SHP77 (cell line): ENCODE measurements at regions not wholly inside any gene's neighbourhood (a gene's known extent, or its start where the extent isn't known, plus 50 kb on each side); places are given as distances from the start of the nearest gene placed in this dataset.
"Not testable (repeated sequence)": the region's sequence is repeated elsewhere in the genome, so short reads cannot be mapped to it uniquely, and the experiment has no call there.

Experiments used
- DNase-seq, 2 experiments: peaks; one replicate each; lab custom pipeline; 2025; lab: John Stamatoyannopoulos, UW

- no peak for DNase-seq
These were observed 53.5 kb upstream of the EPB41L4A start for GRCh38 chr5:112472614-112473013.

DNA sequence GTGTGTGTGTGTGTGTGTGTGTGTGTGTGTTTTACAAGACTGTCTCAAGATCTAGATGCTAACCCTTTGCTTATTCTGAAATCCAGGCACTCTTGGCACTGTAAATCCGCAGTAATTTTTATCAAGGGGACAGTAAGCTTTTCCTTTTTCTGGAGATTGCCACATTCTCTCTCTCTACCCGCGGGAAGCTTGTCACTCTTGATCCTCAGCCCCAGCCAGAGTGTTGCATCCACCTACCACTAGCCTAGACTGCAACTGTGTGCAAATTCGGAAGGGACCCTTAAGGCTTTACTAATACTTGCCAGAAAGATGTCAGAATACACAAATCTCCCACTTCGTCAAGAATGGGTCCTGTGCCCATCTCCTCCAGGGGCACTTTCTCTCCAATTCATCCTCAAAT, 54.9 kb upstream of the EPB41L4A start:
- DNase-seq = no peak

GRCh38 chr5:112475747-112476365, 56.8 kb upstream of the EPB41L4A start:
- no peak for DNase-seq

GRCh38 chr5:112479418-112479817, 60.3 kb upstream of the EPB41L4A start:
- no peak for DNase-seq

- no peak for DNase-seq
These were observed 61.4 kb upstream of the EPB41L4A start for GRCh38 chr5:112480501-112480900.

GRCh38 chr5:112483704-112484103, 64.6 kb upstream of the EPB41L4A start:
- no peak for DNase-seq

GRCh38 chr5:112485934-112486355, 66.9 kb upstream of the EPB41L4A start:
- no peak for DNase-seq

DNA sequence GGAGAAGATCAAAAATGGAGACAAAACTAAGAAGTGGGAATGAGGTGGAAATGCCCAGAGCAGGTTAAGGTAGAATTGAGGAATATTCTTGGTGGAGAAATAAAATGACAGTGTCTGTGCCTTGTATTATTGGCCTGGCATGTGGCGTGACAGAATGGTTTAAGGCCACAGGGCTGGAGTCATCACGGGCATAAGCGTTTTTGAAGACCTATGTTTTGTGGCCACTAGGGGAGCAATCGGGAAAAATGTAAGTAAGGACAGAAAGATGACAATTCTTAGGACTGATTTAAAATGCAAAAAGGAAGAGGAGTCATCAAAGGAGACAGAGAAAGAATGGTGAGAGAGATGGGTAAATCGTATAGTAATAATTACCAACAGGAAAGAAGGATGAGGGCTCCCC, 72.2 kb upstream of the EPB41L4A start:
- peak; percentile 6 to 17 for DNase-seq

DNA sequence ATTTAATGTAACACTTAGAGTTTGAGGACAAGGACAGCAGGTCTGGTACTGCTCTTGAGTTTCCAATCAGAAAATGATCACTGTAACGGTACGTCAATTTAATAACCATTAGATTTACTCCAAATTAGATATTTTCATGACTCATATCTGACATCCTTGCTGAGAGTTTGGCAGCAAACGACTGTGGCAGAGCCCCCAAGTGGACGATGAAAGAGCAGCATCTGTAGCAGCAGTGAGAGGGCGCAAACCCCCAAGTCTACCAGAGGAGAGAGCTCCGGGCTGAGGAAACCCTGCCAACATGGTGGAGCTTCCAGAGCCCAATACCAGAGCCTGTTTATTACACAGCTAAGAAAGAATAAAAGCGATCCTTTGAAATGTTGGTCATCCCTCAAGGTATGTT, 73.2 kb upstream of the EPB41L4A start:
- DNase-seq = peak; percentile 11 to 18

GRCh38 chr5:112503749-112504501, 84.8 kb upstream of the EPB41L4A start:
- not testable (repeated sequence) for DNase-seq

DNA sequence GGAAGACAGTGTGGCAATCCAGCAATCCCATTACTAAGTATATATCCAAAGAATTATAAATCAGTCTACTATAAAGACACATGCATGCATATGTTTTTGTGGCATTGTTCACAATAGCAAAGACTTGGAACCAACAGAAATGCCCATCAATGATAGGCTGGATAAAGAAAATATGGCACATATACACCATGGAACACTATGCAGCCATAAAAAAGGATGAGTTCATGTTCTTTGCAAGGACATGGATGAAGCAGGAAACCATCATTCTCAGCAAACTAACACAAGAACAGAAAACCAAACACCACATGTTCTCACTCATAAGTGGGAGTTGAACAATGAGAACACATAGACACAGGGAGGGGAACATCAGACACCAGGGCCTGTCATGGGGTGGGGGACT, 90.0 kb upstream of the EPB41L4A start:
- not testable (repeated sequence) for DNase-seq

DNA sequence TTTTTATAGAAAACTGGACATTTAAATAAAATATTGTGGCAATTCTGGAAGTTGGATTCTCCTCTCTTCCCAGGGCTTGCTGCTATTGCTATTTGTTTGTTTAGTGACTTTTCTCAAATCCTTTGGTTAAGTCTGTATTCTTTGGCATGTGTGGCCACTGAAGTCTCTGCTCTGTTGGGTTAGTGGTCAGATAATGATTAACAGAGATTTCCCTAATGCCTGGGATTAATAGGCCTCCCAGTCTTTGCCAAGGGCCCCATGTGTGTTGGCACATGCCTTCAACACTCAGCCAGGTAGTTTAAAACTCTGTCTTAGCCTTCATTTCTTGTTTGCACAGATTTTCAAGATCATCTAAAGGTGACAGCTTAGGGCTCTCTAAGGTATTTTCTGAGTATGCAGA, 92.8 kb upstream of the EPB41L4A start:
- DNase-seq = no peak

DNA sequence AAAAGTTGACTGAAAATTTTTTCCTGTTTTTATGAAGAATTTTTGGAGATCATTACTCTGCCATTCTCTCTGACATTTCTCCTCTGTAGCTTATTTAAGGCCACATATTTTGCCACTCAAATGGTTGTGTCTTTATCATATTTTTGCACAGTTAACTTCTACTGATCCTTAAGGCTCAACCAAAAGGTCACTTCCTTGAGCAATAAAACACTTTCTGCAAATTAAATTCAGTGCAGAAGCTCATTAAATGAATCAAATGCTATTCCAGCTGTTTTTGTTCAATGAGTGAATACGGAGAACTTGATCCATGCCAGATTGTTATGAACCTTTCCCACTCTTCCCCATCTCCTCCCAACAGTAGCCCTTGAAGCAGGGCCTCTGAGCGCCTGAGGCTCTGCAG, 93.8 kb upstream of the EPB41L4A start:
- no peak for DNase-seq

DNA sequence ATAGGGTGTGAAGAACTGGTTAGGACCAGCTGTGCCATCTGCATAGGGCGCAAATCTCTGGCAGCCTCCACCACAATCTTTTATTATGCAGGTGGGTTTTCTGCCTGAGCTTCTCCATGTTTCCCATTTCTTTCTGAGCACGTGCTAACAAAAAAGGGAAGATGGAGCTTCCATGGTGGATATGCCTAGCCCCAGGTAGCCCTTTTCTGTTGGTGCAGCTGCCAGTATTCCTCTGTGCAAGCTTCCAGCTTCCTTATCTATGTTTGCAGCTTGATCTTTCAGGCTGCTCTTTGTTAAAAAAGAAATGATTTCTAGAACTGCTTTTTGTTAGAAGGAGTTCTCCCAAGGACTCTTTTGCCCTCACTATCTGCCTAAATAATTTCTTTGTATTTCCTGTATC, 95.0 kb upstream of the EPB41L4A start:
- no peak for DNase-seq

GRCh38 chr5:112520474-112520873, 101.4 kb upstream of the EPB41L4A start:
- DNase-seq = not testable (repeated sequence)

DNA sequence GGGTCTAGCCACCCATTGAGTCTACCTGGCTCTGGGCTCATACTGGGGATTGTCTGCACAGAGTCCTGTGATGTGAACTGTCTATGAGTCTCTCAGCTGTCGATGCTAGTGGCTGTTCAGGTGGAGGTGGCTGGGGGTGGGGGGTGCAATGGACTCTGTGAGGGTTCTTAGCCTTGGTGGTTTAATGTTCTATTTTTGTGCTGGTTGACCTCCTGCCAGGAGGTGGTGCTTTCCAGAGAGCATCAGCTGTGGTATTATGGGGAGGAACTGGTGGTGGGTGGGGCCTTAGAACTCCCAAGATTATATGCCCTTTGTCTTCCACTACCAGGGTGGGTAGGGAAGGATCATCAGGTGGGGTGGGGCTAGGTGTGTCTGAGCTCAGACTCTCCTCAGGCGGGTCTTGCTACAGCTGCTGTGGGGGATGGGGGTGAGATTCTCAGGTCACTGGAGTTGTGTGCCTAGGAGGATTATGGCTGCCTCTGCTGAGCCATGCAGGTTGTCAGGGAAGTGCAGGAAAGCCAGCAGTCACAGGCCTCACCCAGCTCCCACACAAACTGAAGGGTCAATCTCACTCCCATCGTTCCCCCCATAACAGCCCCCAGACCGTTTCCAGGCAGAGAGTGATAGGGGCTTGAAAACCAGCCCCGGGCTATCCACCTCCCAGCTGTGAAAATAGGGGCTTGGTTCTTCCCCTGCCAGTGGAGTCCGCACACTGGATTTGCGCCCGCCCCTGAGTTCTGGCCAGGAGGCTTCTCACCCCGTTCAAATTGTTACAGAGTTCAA, 104.0 kb upstream of the EPB41L4A start:
- DNase-seq = not testable (repeated sequence)

DNA sequence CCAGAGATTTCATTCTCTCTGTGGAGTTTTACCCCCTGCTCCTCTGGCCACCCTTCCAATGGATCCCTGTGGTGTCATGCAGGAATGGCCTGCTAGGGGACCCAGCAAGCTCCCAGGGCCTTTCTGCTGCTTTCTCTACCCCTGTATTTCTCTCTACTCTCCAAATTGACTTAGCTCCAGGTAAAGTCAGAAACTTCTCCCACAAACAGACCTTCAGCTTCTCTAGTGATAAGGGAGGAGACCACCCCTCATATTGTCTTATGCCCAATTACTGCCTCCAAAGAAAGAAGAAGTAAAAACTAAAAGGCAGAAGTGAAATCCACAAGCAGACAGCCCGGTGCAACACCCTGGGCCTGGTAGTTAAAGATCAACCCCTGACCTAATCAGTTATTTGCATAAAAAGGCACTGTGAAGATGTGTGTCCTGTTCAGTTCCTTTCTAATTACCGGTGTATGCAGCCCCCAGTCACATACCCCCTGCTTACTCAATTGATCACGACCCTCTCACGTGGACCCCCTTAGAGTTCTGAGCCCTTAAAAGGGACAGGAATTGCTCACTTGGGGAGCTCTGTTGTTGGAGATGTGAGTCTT, 104.7 kb upstream of the EPB41L4A start:
- not testable (repeated sequence) for DNase-seq

GRCh38 chr5:112525217-112525616, 106.1 kb upstream of the EPB41L4A start:
- no peak for DNase-seq

DNA sequence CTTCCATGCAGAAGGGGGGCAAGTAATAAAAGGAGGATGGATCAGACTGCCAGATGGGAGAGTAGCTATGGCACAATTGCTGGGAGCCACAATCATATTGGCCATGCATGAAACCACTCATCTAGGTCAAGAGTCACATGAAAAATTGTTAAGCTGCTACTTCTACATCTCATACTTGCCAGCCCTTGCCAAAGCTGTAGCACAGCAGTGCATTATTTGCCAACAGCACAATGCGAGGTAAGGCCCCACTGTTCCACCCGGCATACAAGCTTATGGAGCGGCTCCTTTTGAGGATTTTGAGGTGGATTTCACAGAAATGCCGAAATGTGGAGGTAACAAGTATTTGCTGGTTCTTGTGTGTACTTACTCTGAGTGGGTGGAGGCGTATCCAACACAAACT, 109.9 kb upstream of the EPB41L4A start:
- DNase-seq = no peak

GRCh38 chr5:112529525-112529924, 110.4 kb upstream of the EPB41L4A start:
- no peak for DNase-seq

- DNase-seq = no peak
These were observed 113.7 kb upstream of the EPB41L4A start for GRCh38 chr5:112532654-112533360.

GRCh38 chr5:112533362-112533761, 114.3 kb upstream of the EPB41L4A start:
- DNase-seq = no peak
